ENCODE measurements at regions not wholly inside any gene's neighbourhood (a gene's known extent, or its start where the extent isn't known, plus 50 kb on each side); places are given as distances from the start of the nearest gene placed in this dataset.
"Not testable (repeated sequence)": the region's sequence is repeated elsewhere in the genome, so short reads cannot be mapped to it uniquely, and the experiment has no call there.

DNA sequence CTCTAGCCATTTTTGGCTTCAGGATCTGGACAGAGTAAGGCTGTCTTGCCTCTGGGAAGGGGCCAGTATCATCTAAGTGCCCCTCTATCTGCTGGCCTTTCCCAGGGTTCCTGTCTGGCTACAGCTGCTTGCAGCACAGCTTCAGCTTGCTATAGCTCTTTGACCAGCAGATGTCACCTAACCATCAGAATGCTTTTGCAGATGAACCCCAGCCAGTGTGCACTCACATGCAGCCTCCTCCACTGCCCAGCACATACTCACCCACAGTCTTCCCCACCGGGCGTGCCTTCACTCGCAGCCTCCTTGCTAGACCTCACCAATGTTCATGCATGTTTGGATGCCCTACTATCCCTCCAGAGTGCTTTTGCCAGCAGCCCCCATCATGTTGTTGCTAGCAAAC lies 769.0 kb downstream of the BRINP3 start:
- DNase-seq: no peak

DNA sequence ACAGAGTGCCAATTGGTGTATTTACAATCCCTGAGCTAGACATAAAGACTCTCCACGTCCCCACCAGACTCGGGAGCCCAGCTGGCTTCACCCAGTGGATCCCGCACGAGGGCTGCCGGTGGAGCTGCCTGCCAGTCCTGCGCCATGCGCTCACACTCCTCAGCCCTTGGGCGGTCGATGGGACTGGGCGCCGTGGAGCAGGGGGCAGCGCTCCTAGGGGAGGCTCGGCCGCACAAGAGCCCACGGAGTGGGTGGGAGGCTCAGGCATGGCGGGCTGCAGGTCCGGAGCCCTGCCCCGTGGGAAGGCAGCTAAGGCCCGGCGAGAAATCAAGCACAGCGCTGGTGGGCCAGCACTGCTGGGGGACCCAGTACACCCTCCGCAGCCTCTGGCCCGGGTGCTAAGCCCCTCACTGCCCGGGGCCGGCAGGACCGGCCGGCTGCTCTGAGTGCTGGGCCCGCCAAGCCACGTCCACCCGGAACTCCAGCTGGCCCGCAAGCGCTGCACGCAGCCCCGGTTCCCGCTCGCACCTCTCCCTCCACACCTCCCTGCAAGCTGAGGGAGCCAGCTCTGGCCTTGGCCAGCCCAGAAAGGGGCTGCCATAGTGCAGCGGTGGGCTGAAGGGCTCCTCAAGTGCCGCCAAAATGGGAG lies 759.4 kb downstream of the BRINP3 start:
- DNase-seq: not testable (repeated sequence)

DNA sequence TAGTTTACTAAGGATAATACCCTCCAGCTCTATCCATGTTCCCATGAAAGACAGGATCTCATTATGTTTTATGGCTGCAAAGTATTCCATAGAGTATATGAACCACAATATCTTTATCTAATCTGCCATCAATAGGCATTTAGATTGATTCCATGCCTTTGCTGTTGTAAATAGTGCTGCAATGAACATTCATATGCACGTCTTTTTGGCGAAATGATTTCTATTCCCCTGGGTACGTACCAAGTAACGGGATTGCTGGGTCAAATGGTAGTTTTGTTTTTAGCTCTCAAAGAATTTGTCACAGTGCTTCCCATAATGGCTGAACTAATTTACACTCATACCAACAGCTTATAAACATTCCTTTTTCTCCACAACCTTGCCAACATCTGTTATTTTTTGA lies 750.9 kb downstream of the BRINP3 start:
- no peak for DNase-seq

DNA sequence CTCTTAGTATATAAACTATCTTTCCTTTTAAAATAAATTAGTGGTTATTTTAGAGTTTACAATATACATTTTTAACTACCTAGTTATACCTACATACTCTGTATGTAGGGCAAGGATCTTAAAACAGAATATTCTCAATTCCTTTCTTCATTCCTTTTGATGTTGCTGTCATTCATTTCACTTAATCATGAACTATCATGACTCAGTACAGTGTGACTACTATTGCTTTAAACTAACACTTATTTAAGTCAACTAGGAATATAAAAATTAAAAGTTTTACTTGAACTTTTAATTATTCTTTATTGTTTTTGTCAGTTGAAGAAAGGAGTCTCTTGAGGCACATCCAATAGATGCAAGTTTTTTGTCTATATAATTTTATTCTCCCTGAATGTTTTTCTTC lies 726.4 kb downstream of the BRINP3 start:
- DNase-seq: no peak

DNA sequence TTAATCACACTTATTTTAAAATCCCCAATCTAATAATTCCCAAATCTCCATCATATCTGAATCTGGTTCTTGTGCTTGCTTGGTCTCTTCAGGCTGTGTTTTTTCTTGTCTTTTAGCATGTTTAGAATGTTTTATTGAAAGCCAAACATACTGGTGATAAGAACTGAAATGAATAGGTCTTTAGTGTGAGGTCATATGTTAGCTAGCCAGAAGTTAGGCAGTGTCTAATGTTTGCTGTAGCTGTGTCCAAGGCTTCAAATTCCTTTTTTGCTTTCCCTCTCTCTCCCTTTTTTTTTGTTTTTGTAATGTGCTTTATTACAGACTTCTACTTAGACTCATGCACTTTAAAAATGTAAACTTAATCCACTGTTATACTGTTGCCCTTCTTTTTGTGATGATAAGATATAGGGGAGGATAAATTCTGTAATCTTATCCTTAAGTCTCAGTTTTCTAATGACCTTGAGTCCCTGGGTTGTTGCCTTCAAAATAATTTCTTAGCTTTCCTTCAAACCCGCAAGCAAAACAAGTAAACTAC lies 725.1 kb downstream of the BRINP3 start:
- DNase-seq: no peak

DNA sequence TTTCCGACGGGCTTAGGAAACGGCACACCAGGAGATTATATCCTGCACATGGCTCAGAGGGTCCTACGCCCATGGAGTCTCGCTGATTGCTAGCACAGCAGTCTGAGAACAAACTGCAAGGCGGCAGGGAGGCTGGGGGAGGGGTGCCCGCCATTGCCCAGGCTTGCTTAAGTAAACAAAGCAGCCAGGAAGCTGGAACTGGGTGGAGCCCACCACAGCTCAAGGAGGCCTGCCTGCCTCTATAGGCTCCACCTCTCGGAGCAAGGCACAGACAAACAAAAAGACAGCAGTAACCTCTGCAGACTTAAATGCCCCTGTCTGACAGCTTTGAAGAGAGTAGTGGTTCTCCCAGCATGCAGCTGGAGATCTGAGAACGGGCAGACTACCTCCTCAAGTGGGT lies 722.6 kb downstream of the BRINP3 start:
- DNase-seq: not testable (repeated sequence)

DNA sequence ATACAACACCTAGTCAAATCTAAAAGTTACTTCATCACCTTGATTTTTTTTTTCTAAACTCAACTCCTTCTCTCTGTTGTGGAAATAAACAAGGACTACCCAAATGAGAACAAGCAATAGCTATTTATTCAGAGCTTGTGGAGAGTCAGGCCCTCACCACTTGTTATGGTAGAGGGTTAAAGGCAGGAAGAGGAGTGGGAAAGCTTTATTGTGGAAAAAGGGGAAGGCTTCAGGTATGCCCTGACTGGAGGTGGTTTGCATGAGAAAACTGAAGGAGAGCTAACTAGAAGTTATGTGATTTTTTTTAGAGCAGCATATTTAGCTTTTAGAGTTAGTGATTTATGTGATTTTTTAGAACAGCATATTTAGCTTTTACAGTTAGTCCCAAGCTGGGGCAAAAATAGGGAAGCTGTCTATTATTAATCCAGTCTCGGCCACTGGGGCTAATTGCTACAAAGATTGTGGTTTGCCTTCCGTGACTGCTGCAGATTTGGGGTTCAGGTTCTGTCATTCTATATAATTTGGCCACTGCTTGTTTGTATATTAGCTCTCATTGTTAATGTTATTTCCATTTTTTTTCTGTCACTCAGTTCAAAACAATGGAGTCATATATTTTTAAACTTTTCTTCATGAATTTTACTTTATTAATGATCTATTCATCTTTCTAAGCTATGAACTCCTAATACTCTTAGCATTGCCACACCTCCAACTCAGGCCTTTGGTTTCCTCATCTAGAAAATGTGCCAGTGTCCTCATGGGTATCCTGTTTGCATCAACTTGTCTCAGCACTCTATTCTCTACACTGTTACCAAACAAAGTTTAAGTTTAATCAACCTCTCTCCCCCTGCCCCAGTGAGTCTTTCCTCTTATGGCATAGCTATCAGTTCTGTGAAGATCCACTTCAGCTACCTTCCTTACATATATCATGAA lies 713.0 kb downstream of the BRINP3 start:
- no peak for DNase-seq

DNA sequence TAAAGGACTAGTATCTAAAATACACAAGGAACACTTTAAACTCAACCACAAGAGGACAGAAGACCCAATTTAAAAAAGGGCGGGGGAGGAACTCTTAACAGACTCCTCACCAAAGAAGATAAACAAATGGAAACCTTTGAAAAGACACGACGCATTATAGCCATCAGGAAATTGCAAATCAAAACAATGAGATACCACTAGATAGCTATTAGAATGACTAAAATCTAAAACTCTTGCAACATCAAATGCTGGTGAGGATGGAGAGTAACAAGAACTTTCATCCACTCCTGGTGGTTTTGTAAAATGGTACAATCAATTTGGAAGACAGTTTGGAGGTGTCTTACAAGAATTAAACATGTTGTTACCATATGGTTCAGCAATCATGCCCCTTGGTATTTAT lies 708.2 kb downstream of the BRINP3 start:
- DNase-seq: no peak

DNA sequence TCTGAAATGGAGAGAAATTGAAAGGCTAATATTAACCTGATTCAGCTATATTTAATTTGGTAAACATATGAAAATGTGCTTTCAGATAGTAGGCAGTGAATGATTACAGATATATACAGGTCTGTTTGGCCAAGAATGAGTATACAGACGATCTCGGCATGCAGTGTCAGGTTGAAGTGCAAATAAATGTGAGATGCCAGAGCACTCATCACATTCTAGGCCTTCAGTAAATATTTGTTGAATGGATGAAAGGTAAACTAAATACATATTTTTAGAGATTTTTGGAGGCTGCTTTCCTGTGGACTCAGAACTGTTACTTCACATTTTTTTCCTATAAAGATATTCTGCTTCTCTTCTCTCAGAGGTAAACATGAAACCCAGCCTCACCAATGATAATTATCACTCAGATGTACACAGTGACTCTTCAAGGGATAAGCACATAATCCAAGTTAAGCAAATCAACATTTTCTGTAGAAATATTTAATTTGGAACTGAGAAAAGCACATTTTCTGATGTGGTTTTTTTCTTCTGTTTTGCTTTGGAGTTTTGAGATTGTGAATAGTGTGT lies 702.9 kb downstream of the BRINP3 start:
- DNase-seq: no peak

DNA sequence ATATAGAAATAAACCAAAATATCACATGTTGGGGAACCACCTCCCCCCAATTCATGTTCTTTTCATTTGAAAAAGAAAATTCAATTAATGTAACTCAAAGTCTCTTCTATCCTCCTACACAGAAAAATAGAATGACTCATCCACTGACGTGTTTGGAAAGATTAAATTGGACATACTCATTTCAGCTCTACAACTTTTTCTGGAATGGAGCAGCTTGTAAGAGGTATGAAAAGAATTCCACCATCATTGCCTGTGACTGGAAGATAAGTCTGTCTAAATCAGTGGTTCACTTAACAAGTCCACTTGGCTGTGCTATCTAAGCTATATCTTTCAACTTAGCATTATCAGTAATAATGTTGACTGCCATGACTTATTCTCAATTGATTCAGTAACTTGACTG lies 702.3 kb downstream of the BRINP3 start:
- no peak for DNase-seq

DNA sequence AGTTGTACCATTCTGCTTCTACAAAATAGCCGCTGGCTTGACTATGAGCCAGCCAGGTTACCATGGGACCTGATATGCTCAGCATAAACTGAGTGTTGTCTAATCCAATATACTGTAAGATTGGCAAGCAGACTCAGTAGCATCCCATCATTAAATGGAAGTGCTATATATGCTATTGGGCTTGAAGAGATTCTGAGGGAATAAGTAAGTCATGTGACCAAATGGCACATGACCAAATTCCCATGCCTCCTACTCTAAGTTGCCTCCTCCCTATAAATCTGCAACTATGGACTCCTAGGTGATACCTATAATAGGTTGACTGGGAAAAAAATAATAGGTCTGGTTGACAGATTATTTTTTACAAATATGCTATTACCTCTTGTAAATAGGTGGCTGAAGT lies 698.6 kb downstream of the BRINP3 start:
- DNase-seq: no peak

DNA sequence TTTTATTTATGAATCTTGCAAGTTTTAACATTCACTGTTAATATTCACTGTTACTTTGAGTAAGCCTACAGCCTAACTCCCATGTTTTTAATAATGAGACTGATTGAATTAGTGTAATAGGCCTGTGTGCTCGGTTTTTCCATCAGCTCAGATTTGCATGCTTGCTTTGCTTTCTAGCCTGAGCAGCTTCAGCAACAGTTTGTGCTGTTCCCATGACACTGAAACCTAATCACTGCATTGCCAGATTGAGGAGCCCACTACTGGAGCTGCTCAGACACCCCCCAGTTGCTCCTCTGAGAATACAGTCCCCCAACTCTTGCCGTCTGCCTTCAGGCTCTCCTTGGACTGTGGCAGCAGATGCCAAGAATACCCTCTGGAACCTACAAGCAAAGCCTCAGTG lies 695.4 kb downstream of the BRINP3 start:
- no peak for DNase-seq

DNA sequence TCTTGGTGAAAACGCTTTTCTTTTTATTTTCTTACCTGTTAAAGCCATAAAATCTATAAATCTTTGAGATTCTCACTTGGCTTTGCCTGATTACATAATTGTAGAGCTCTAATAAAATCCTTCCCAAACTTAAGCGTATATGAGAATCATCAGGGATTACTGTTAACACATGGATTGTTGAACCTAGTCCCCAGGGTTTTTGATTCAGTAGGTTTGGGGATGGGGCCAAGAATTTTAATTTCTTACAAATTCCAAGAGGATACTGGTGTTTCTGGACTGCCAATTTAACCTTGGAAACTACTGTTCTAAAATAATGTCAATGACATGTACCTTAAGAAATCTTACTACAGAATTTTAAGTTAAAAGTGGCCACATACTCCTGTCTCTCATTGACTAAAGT lies 694.2 kb downstream of the BRINP3 start:
- DNase-seq: no peak

DNA sequence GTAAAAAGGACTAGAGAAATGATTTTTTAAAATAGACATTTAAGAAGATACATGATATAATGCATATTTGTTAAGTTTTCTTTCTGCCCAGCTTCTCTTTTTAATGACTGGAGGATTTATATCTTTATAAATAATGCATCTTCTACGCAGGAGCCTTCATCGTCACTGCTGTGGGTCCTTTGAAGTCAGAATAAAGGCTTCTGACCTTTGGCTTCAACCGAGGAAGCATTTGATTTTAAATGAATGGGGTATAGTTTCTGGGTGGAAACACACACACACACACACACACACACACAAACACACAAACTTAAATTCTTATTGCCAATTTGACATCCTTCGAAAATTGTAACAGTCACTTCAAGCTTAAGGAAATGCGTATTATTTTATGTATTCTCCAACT lies 690.9 kb downstream of the BRINP3 start:
- no peak for DNase-seq

DNA sequence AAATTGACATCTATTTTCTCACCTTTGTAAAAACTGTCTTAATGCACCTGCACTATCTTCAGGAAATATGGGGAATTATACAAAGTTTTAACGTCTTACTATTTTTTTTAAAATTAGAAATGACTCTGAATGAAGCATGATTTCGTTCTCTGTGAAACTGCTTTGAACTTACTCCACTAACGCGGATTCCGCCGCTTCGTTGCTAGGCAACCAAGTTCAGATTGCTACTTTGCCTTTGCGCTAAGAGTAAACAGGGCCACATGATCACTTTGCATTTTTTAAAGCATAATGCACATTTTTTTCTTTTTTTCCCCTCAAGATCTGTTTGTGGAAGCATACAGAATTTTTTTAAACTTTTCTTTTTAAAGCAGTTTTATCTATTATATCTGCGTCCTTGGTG lies 690.5 kb downstream of the BRINP3 start:
- no peak for DNase-seq

DNA sequence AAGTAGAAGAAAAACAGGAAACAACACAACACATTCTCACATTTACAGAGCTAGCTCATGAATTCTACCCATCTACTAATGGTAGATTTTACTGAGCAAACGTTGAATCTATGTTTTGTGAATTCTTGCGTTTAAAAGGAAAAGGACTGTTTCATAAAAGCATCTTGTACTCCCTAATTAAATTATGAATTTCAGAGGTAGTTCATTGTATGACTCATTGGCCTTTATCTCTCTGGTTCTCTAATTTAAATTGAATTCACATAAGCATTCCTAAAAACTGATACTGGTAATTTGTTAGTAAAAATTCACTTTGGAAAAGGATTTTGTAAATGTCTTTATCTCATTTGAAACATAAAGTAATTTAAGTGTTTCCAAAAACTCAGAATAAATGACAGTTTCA lies 687.3 kb downstream of the BRINP3 start:
- DNase-seq: no peak

DNA sequence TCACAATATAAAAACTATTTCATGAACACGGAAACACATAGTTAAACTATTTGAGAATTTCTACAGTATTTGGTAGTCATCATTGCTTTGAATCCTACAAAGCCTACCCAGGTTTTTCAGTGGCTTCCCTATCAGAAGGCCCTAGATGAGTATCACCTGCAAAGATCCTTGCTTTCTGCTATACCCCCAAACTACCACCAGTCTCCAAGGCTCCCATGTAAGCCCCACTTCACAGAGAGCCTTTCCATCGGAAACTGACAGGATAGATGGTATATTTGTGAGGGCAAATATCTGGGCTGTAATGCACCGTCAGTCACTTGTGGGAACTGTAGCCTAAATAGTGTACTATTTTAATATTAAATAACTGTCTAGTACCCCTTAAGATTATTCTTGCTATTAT lies 674.3 kb downstream of the BRINP3 start:
- DNase-seq: no peak

DNA sequence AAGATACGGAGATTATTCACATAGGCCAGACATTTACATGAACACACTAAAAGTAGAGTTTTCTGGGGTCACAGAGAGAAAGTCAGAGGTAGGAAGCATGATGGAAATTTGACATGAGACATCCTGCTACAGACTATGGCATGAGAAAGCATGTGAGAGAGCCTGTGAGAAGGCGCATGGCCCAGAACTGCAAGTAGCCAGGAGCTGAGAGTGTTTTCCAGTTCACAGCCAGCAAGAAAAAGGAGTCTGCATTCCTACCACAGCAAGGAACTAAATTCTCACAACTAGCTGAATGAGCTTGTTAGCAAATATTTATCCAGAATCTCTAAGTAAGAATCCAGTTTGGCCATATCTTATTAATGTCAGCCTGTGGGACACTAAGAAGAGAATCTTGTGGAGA lies 673.3 kb downstream of the BRINP3 start:
- no peak for DNase-seq

DNA sequence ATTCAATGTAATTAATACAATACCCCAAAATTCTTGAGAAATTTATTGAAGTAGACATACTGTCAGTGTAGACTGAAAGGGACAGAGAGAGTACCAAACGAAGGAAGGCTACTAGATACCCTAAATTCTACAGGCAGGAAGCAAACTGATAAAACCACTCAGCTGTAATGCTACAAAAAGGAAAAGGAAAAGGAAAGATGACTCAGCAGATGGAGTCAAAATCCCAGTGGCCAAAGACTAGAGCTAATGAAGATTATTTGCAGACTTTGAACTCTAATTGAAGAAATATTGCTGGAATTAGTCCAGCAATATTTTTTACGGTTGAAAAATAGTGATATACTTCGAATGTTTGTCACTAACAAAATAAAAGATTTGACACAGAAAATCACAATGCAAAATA lies 671.9 kb downstream of the BRINP3 start:
- DNase-seq: no peak

DNA sequence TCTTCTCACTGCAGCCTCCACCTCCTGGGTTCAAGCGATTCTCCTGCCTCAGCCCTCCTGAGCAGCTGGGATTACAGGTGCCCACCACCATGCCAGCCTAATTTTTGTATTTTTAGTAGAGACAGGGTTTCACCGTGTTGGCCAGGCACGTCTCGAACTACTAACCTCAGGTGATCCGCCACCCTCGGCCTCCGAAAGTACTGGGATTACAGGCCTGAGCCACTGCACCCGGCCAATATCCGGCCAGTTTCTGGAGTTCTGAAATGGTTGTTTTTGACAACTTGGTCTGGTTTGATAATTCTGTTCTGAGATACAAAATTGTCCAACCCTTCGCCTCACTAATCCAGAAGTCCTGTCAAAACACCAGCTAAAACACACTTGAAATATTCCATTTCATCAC lies 667.0 kb downstream of the BRINP3 start:
- DNase-seq: not testable (repeated sequence)

DNA sequence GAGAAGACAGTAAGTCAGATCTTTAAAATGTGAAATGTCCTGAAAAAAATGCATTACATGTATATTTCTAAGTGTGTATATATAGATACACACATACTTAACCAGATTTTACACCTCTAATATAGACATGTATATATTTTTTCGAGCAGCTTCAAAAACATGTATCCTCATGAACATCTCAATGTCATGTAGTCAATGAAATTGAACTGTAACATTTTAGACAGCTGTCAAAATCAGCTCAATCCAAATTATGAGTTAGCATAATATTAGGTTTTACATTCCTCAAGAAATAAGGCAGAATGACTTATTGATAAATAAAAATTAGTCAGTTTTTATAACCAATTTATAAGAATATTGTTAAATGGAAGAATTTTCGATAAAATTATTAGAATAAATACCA lies 665.7 kb downstream of the BRINP3 start:
- no peak for DNase-seq

DNA sequence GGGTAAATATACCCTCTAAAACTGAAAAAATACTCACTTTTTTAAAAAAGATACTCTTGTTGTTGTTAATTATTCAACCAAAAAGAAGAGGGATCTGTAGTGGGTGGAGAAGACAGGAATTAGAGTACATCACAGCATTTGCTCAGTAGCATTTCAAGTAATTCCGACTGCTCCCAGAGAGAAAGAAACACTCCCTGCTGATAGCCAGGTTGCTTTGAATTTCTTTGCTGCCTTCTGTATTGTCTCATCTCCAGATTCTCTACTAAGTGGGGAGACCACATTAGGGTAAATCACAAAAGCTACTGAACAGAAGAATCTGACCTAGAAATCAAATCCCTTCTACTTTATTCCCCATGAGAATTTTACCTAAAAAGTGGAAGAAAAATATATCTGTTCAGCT lies 661.1 kb downstream of the BRINP3 start:
- no peak for DNase-seq

DNA sequence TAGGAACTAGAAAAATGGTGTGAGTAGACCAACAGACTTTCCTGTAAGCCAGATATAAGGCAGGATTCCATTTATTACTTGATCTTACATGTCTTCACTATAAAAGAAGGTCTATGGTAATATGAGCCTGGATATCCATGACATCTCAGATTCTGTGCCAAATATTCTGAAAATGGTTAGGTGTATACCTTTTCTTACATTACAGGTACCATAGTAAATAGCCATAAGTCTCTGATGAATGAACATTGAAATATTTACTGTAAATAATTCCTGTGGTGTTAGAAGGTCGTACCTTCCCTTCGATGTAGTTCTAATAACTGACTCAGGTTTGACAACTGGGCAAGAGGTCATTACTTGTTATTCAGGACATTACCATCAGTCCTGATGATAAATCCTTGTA lies 657.9 kb downstream of the BRINP3 start:
- DNase-seq: no peak

DNA sequence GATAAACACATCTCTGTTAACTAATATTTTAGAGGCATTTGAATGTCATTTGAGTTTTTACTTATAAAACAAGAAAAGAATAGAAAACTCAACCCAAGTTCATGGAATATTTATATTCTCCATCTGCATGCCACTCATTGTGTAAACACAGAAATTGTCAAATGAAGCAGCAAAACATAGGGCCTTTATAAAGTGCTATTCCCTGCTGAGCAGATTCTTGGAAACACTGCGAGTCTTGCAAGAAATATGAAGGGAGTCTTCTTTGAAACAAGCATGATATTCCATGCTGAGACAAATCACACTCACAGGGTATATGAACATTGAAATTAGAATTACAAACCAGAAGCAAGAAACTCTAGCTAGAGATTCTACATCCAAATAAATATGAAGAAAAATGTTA lies 655.8 kb downstream of the BRINP3 start:
- no peak for DNase-seq
